Testis (tissue), 2 donors: ENCODE measurements at regions not wholly inside any gene's neighbourhood (a gene's known extent, or its start where the extent isn't known, plus 50 kb on each side); places are given as distances from the start of the nearest gene placed in this dataset.

Source experiments
- DNase-seq: peaks from one replicate; pipeline ENCODE4 v3.0.0-alpha.2; 2019
- H3K27ac ChIP-seq, 2 donors: fragments of 200-600 bp; sonication (generic); one replicate each; pipeline ENCODE4 v1.5.1; 2019
- H3K27me3 ChIP-seq: fragments of 200-600 bp; sonication (generic); one replicate; pipeline ENCODE4 v1.5.1; 2019
- H3K36me3 ChIP-seq: fragments of 200-600 bp; sonication (generic); one replicate; pipeline ENCODE4 v1.5.1; 2017; ENCODE audit warnings: low read depth; ENCODE audit errors: missing control alignments
- H3K4me1 ChIP-seq: fragments of 200-600 bp; sonication (generic); one replicate; pipeline ENCODE4 v1.5.1; 2019
- H3K4me3 ChIP-seq, 2 donors: fragments of 200-600 bp; sonication (generic); one replicate each; pipeline ENCODE4 v1.5.1; 2017 to 2019
- H3K9me3 ChIP-seq: fragments of 200-600 bp; sonication (generic); one replicate; pipeline ENCODE4 v1.5.1; 2017
- POLR2A ChIP-seq: fragments of 450-650 bp; IDR thresholded peaks from one replicate; pipeline ENCODE4 v1.6.1; 2017; ENCODE audit warnings: antibody characterized with exemption, mild to moderate bottlenecking, moderate library complexity
- WGBS, 2 donors: methylation state at CpG; one replicate each; pipeline ENCODE4 v1.1.5; 2018; 5-methylcytosine and 5-hydroxymethylcytosine counted together
- intact Hi-C: fragments of 100-400 bp; cut with DNase I; formaldehyde crosslinking; loops from one replicate; pipeline ENCODE4 v1.15.1; 2023; ENCODE audit warnings: low total_unique reads
- TF ChIP-seq, protein P1 (sequence below), 3 experiments: fragments of 450-650 bp in 2 of 3; fragments of 200-600 bp in 1 of 3; sonication (generic) in 1 of 3; IDR thresholded peaks; one replicate each; pipeline ENCODE4 v1.5.1; 2016 to 2019; ENCODE audit warnings: antibody characterized with exemption in 3 of 3, mild to moderate bottlenecking in 2 of 3, moderate library complexity in 1 of 3

- peak; percentile 67 for DNase-seq
- H3K27ac ChIP-seq, result no peak overlapping the region
- TF ChIP-seq, protein P1, sequence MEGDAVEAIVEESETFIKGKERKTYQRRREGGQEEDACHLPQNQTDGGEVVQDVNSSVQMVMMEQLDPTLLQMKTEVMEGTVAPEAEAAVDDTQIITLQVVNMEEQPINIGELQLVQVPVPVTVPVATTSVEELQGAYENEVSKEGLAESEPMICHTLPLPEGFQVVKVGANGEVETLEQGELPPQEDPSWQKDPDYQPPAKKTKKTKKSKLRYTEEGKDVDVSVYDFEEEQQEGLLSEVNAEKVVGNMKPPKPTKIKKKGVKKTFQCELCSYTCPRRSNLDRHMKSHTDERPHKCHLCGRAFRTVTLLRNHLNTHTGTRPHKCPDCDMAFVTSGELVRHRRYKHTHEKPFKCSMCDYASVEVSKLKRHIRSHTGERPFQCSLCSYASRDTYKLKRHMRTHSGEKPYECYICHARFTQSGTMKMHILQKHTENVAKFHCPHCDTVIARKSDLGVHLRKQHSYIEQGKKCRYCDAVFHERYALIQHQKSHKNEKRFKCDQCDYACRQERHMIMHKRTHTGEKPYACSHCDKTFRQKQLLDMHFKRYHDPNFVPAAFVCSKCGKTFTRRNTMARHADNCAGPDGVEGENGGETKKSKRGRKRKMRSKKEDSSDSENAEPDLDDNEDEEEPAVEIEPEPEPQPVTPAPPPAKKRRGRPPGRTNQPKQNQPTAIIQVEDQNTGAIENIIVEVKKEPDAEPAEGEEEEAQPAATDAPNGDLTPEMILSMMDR (IDR thresholded peaks at IDR 0.05), result no peak
- TF ChIP-seq POLR2A, result no peak
- H3K36me3 ChIP-seq, result no peaks in the 10 kb centered on the region
- H3K9me3 ChIP-seq, result no peaks in the 10 kb centered on the region
- no peak overlapping the region for H3K4me3 ChIP-seq
- no peaks in the 10 kb centered on the region for H3K27me3 ChIP-seq
- no peaks in the 10 kb centered on the region for H3K4me1 ChIP-seq
- 60 to 66% methylated on average over 4 of the region's 4 CpGs for WGBS, 2 donors
- intact Hi-C loops, result no loop called here
Observed at GRCh38 chr12:105920161-105920684, 218.5 kb downstream of the NUAK1 start.

DNA sequence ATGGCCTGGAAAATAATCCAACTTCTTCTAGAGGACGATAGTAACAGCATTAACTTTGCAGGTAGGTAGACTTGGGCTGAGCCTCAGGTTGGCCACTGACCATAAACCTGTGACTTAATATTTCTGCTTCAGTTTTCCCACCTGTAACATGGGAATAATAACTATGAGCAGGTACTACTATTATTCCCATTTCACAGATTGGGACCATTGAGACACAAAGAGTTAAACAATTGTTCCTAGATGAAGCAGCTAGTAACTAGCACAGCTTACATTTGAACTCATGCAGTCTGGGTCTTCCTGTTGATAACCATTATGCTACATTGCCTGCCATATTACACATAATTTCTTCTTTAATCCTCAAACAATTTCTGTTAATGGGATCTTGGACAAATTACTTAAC is 217.7 kb downstream of the NUAK1 start:
- H3K9me3 ChIP-seq, result no peaks in the 10 kb centered on the region
- H3K36me3 ChIP-seq, result no peaks in the 10 kb centered on the region
- H3K27ac ChIP-seq, result no peak overlapping the region
- intact Hi-C loops, result no loop called here
- no peak for DNase-seq
- H3K4me3 ChIP-seq, result no peak overlapping the region
- H3K27me3 ChIP-seq, result no peaks in the 10 kb centered on the region
- 96 to 100% methylated on average over 1 of the region's 1 CpG for WGBS, 2 donors
- H3K4me1 ChIP-seq, result no peaks in the 10 kb centered on the region
- TF ChIP-seq, protein P1 (IDR thresholded peaks at IDR 0.05), result no peak
- TF ChIP-seq POLR2A, result no peak

GRCh38 chr12:105921872-105922669 is 216.7 kb downstream of the NUAK1 start:
- no peaks in the 10 kb centered on the region for H3K4me1 ChIP-seq
- H3K36me3 ChIP-seq, result no peaks in the 10 kb centered on the region
- no peak overlapping the region for H3K4me3 ChIP-seq
- intact Hi-C loops, result no loop called here
- 85 to 88% methylated on average over 4 of the region's 4 CpGs for whole genome bisulfite sequencing, 2 donors
- no peak for TF ChIP-seq POLR2A
- TF ChIP-seq, protein P1 (IDR thresholded peaks at IDR 0.05), result no peak
- no peaks in the 10 kb centered on the region for H3K27me3 ChIP-seq
- no peak overlapping the region for H3K27ac ChIP-seq
- no peak for DNase-seq
- no peaks in the 10 kb centered on the region for H3K9me3 ChIP-seq

DNA sequence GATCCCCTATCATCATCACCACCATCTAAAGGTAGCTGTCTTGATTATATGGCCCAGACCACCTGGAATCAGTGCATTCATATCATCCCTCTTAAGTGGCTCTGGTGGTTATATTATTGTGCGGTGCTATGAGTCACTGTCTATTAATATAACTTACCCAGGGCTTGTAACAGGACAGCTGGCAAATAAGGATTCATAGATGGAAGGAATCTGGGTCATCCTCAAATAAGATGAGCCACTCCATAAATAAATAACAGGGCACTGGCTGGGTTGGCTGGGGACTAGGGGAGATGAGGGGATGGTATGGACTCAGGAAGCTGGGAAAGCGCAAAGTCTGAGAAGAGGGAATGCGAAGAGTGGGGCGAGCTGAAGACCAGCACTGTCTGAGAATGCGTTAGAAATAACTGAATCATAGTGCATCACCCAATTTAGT is 216.1 kb downstream of the NUAK1 start:
- no peak for DNase-seq

More for the DNA sequence above, 216.1 kb downstream of the NUAK1 start:
- H3K36me3 ChIP-seq, result no peaks in the 10 kb centered on the region
- H3K27ac ChIP-seq, result no peak overlapping the region
- H3K27me3 ChIP-seq, result no peaks in the 10 kb centered on the region
- 90 to 93% methylated on average over 5 of the region's 5 CpGs for WGBS, 2 donors
- intact Hi-C loops, result no loop called here
- H3K4me3 ChIP-seq, result no peak overlapping the region
- H3K9me3 ChIP-seq, result no peaks in the 10 kb centered on the region
- no peak for TF ChIP-seq POLR2A
- TF ChIP-seq, protein P1 (IDR thresholded peaks at IDR 0.05), result no peak
- H3K4me1 ChIP-seq, result no peaks in the 10 kb centered on the region
